HG03571 (cell line): ENCODE measurements at regions not wholly inside any gene's neighbourhood (a gene's known extent, or its start where the extent isn't known, plus 50 kb on each side); places are given as distances from the start of the nearest gene placed in this dataset.
"Not testable (repeated sequence)": the region's sequence is repeated elsewhere in the genome, so short reads cannot be mapped to it uniquely, and the experiment has no call there.

Experiments used
- ATAC-seq: cut with Tn5 transposase; IDR thresholded peaks from one replicate; pipeline ENCODE4 v1.9.1; 2021; ENCODE audit not compliant: unreplicated experiment

DNA sequence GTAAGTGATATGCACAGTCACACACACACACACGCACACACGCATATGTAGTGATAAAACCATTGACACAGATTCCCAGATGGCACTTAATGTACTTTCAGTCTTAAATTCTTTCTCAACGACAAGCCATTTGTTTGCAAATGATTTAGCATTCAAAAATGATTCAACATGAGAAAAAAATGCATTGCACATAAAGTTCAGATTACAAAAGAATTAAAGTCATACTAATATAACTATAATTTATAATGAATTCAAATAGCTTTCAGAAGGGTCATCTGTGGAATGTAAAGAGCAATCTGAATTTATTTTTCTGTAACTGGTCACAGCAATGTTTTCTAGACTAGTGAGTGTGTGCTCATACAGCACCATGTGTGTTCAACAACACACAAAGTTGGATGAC is 521.6 kb upstream of the ZNF337 start:
- ATAC-seq = no peak

DNA sequence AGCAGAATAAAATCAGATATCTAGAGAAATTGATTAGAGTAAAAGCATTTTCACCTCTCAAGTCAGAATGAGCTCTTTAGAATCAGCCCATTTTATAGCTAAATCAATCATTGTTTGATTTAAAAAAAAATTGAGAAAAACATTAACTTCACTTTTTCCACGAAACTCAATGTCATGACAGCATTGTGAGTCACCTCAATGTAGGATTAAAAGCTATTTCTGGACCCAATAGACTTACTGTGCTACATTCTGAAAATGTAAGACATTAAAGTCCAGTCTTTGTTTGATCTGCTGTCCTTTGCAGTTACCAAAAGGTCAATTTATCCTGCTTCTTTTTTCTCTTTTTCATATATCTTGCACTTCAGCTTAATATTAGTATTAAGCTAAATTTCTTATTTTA is 519.4 kb upstream of the ZNF337 start:
- no peak for ATAC-seq

DNA sequence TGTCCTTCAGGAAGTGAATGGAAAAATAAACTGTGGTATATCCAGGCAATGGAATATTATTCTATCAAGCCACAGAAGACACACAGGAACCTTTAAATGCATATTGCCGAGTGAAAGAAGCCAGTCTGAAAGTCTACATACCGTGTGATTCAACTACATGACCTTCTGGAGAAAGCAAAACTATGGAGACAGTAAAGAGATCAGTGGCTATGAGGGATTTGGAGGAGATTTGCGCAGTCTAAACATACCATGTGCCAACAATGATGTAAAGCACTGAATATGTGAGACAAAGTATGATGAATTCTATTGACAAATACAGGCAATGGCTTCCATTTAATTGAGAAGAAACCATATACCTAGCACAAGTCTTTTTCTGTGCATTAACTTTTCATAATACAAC is 518.3 kb upstream of the ZNF337 start:
- ATAC-seq = no peak

DNA sequence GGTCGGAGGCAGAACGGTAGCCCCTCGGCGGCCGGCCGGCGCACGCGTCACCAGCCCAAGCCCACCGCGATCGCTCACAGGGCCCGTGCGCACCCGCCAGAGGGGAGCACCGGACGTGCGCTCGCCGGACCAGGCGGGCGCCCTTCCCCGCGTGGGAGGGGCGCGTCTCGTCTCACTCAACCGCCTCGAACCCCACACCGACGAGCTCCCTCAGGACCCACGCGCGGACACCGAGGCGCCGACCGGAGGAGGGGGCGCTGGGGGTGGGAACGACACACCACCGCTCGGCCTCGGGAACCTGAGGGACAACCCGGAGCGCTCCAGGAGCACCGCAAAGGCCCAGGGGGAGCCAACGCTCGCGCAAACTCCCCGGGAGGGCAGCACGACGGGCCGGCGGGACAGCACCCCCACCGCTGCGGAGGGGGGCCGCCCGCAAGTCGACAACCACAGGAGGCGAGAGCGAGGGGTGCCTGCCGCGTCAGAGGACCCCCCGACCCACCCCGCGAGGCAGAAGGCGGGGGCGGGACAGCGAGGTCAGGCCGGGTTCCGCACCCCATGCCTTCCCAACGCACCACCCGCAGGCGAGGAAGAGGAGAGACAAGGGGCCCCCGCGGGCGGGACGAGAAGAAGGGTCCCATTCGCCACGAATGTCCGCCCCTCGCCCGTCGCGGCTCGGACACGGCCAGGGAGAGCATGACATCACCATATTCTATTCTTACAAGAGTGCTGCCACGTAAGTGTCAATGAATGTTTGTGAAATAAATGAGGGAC is 512.7 kb upstream of the ZNF337 start:
- no peak for ATAC-seq

DNA sequence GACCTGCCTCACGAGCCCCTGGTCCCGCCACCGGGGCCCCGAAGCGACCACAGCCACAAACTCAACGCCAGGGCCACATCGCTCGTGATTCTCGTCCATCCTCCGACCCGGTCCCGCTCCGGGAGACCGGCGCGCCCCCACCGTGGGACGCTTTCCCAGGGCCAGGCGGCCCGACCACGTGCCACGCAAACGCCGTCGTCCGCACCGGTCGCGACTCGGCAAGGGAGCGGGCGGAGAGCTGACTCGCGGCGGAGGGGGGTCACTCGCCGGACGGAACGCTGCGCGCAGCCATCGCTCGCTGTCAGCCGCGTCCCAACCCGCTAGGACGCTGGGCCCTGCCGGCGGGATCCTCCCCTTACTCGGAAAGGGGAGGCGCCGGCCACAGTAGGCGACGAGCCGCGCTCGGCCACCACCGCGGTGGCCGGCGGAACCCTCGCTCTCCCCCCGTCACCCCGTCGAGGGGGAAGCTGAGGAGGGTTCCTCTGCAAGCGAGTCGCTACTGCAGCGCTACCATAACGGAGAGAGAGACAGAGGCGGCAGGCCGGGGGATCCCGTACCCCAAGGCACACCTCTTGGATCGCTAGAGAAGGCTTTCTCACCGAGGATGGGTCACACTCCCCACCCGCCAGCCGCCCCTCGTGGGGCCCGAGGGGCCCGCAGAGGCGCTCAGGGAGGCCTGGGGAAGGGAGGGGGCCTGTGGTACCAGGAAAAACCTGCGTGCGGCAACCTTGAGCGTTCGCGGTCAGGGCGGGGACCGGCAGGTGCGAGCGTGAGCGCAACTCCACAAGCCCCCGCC is 511.8 kb upstream of the ZNF337 start:
- ATAC-seq = no peak

DNA sequence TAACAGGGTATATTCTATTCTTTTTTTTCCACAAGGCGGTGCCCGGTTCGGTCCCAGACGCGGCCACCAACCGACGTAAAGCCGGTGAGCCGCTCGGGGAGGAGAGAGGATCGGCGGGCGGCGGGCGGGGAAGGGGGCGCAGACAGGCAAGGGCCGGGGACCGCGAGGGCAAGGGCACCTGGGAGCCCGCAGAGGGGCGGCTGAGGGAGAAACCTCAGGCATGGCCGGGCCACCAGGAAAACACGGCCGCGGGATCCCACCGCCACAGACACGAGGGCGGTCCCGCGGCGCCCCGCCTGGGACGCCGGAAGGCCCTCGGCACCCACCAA is 511.3 kb upstream of the ZNF337 start:
- ATAC-seq = not testable (repeated sequence)

DNA sequence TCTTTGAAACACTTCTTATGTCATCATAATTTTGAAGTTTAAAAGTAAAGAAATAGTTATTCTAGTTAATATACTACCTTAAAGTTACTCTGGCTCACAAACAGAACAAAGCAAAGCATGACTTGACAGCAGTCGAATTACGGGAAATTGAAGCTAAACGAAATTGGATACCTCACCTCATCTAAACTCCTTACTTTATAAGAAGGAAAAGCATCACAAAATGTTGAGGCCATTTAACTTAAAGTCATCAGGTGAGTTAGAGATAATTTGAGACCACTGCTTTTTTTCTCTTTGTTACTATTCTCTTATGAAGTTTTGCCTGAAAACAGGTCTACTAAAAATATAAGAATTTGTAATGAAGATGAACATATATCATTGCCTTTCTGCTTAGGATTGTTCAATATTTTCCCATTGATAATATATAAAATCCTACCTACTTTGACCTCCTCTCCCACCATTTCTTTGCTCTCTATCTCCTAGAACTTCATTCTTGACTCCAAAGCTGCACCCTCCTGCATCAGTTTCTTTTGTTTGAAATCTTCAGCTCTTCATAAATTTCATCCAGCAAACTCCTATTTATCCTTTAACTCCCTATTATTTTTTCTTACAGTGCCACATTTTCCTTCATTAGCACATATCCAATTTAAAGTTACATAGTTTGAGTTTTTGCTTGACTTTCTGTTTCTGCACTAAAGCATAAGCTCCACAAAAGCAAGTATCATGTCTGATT is 510.7 kb upstream of the ZNF337 start:
- ATAC-seq = no peak

DNA sequence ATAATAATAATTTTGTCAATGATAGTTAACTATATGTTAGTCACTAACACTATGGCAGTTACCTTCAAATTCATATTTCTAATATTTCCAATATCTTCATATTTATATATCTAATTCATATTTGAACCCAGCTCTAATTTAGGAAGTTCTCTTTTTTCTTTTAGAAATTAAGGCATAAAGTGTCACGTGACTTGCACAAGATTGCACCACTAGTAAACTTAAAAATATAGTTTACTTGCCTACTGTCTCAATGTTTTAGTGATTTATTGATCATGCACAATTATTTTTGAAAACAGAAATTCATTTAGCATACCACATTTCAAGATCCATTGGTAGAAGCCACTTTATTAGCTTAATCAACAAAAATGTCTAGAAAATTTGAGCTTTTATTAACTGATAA is 508.7 kb upstream of the ZNF337 start:
- ATAC-seq = no peak

DNA sequence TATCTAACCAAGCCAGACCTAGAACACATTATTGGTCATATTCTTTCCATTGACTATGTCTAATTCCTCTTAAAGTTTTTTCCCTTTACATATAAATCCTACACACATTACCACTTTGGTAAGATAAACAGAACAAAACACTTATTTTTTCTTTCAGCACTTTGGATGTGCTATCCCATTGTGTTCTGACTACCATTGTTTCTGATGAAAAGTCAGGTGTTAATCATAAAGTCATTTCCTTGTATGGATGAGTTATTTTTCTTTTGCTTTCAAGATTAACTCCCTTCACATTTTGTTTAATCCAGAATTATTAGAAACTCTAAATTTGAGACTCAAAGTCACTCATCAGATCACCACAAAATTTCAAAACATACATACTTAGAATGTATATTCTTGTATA is 504.4 kb upstream of the ZNF337 start:
- not testable (repeated sequence) for ATAC-seq

DNA sequence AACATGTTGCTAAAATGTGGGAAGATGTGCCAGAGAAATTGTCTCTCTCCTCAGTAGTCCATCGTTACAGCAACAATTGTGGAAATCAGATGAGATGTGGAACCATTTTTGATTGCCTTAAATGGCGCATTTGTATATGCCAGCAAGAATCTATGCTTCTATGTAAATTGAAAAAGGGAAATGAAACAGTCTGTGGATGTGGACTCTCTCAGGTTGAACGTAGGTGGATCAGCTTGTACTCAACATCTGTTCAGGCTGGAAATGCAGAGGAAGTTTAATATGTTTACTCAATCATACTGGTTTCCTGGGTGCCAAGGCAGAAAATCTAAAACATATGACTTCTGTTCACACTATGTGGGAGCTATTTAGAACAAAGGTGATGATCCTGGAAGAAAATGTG is 490.7 kb upstream of the ZNF337 start:
- ATAC-seq = not testable (repeated sequence)

DNA sequence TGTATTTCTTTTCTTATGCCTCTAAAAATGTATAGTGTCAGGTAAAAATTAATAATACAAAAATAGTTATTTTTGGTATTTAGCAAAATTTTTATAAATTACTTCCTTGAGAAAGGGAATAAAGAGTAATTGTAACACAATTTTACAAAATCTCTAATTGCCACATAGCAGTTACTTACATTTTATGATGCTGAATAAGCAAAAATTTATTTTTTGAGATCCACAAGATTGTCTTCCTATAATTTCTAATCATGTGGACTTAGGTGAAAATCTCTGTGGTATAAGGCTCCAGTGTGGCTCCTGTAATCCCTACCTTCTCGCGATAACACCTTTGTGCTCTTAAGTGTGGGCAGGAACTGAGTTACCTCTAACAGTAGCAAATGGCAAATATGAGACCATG is 487.1 kb upstream of the ZNF337 start:
- ATAC-seq = not testable (repeated sequence)

DNA sequence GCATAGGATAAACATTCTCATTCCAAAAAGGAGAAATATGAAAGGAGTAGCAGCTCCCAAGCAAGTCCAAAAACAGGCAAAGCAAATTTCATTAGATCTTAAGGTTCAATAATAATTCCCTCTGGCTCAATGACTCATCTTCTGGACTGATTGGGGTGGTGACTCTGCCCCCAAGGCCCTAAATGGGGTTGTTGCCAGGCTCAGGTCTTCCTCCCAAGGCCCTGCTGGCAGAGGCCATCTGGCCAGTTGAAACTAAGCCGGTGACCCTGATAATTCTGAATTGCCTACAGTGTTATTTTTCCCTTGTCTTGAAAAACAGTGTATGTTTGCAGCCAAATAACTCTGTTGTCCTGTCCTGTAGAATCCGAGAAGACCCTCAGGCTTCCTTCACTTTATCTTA is 484.7 kb upstream of the ZNF337 start:
- ATAC-seq = not testable (repeated sequence)

DNA sequence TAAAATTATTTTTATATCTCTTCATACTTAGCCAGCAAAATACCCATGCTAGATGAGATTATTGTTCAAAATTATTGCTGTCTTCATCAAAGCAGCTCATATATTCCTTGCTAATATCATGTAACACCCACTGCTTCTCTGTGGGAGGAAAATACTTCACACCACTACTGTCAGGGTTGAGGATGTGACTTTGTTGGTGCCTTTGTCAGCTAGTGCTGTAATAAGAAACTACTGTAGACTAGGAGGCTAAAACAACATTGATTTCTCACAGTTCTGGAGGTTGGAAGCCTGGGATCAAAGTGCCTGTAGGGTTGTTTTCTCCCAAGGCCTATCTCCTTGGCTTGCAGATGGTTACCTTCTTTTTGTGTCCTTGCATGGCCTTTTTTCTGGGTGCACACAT is 475.2 kb upstream of the ZNF337 start:
- ATAC-seq = not testable (repeated sequence)

DNA sequence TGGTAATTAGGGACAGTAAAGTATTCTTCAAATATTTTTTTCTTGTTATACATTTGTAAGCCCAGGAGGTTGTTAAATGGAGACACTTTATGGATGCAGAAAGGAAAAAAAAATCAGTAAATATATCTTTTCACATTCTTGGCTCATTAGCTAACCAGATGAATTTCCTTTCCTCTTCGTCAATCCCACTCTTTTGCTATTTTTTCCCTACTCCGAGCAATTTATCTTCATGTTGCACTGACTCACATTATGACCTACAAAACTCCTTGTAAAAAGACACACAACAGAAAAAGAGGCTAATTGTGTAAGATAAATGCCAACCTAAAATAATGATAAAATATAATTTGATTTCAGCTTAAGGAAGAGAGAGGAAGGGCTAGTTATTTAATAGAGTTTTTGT is 472.9 kb upstream of the ZNF337 start:
- ATAC-seq = no peak

DNA sequence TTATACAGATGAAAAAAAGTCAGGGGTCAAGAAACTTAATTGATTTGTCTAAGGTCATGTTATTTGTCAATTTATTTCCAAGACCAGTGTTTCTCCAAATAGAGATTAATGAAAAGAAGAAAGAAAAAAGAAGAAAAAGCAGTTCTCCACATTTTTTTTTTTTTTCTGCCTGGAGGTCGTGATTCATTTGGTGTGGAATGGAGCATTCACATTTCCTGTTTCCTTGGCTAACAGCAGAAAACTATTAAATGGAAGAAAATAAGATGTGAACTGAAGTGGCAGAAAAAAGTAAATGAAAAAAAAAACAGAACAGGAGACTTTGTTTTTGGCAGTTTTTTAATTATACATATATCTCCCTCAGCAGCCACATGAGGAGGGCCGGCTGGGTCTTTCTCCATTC is 470.8 kb upstream of the ZNF337 start:
- no peak for ATAC-seq

DNA sequence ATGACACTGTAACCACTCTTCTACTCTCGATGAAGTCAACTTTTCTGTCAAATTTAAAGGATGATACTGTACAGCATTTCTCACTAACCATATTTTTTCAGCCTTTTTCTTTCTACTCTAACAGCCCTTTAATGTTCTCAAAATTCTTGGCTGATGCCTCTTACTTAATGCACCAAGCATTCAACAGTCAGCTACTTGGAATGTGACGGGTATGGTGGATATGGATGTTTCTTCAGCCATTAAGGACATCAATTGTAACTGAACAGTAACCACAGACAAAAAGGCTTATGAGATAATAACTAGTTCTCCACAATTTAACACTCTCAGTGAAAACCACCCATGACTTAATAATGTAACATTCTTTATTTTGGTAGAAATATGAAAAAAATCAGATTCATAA is 467.2 kb upstream of the ZNF337 start:
- ATAC-seq = no peak

DNA sequence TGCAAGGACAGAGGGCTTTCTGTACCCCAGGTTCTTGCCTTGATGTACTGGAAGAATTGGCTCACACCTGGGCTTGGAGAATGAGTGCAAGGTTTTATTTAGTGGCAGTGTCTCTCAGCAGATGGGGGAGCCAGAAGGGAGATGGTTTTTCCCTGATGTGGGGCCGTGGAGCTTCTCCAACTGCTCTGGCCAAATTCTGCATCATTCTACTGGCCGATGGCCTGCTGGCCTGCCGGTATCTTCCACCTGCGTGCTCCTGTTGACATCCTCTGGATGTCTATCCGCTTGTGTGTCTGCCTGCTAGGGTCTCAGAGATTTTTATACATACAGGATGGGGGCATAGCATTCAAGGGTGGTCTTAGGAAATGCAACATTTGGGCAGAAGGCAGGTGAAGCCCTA is 466.5 kb upstream of the ZNF337 start:
- ATAC-seq = not testable (repeated sequence)

DNA sequence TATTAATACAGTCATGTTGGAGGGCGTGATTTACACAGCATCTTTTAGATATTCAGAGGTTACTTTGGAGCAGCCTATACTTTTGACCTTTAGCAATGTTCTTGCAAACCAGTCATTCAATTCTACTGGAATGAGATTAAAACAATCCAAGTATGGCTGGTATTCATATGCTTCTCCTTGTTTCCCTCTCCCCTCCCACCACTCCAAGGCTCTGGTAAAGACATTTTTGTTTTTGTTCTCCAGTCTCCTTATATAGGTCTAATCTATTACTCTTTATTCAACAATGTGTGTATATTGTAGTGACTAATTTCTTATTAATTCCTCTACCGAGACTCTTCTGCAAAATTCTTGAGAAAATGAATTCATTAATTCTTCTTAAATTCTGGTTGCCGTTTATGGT is 465.1 kb upstream of the ZNF337 start:
- ATAC-seq = not testable (repeated sequence)

DNA sequence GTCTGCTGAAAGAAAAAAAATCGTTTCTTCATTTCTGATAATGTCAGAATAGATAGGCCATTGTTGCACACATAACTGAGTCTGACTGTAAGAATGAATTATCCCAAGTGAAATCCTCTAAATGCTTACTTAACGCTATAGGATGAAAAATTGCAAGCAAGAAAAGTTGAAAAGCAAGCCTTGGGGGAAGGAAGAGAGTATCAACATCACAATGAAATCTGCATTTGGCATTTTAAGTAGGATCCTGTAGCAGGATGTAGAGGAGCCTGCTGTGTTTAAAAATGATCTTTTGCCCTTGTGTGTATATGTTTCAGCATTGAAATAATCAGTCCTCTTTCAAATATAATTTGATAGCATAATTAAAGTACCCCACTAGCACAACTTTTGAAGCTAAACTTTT is 464.3 kb upstream of the ZNF337 start:
- not testable (repeated sequence) for ATAC-seq

DNA sequence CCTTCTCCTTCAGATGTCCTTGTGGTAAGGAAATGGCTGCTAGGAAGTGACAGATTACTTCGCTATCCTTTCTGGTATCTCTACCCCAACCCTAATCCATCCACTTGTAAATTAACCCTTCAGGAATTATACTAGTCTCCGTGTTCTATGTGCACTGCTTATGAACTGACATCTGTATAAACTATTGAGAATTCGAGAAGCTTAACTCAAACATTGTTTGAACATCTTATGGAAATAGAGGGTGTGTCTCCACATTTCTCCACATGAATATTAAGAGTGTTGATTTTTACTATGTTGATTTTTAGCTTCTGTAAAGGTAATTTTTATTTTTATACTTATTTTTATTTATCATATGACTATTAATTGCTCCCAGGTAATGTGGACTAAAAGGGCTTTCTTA is 457.6 kb upstream of the ZNF337 start:
- ATAC-seq = no peak

DNA sequence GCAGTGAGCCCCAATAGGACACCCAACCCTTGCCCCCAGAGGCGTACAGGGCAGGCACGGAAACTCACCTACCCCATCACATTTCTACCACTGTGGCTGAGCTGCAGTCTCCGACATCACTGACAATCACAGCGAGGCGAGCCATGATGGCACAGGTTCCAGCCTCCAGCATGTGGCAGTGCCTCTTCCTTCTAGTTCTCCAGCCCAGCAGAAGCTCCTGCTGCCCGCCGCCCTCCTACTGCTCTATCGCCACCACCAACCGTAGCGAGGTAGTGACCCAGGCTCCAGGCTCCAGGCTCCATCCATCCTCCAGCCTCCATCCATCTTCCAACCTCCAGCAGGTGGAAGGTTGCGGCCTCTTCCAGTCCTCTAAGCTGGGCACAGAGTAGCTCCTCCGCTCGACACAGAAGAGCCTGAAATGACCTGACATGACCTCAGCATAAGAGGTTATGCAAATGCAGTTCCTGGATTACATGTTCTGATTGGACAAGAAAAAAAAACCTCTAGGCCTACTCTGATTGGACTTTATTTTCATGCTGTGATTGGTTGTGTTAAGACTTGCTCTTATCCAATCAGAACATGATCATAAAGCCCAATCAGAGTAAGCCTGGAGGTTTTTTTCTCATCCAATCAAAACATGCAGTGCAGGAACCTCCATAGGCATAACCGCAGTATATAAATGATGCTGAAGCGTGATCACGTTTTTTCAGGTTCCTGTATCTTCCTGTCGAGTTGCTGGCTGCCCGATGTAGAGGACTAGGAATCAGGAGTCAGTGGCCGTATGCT is 438.9 kb upstream of the ZNF337 start:
- no peak for ATAC-seq
